ENCODE measurements at regions not wholly inside any gene's neighbourhood (a gene's known extent, or its start where the extent isn't known, plus 50 kb on each side); places are given as distances from the start of the nearest gene placed in this dataset.

- H3K36me3 ChIP-seq (ENCODE audit: insufficient read depth, low read length): no peaks in the 10 kb centered on the region
- H3F3A ChIP-seq (ENCODE audit: insufficient read depth, low read length, poor library complexity, severe bottlenecking): no peaks in the 10 kb centered on the region
- no peak overlapping the region for H3K4me3 ChIP-seq (ENCODE audit: low read length)
- no peaks in the 10 kb centered on the region for H3K9me2 ChIP-seq (ENCODE audit: insufficient read depth, low read length)
- H3K79me2 ChIP-seq (replicated peaks; ENCODE audit: insufficient read depth, low read length): no peaks in the 10 kb centered on the region
- no peaks in the 10 kb centered on the region for H3K9me3 ChIP-seq (ENCODE audit: low read length)
- no peaks in the 10 kb centered on the region for H3K27me3 ChIP-seq (ENCODE audit: insufficient read depth, low read depth, low read length)
- TF ChIP-seq CTCF (IDR thresholded peaks at IDR 0.05; ENCODE audit: poor library complexity, severe bottlenecking) (no peak), TAF1 (IDR thresholded peaks at IDR 0.05; ENCODE audit: low read depth) (no peak), RAD21 (conservative IDR thresholded peaks at IDR 0.05) (no peak), POLR2AphosphoS5 (IDR thresholded peaks at IDR 0.05) (no peak), EZH2 (IDR thresholded peaks at IDR 0.05; ENCODE audit: borderline replicate concordance, insufficient read depth, low read length, poor library complexity, severe bottlenecking) (no peak)
- no peaks in the 10 kb centered on the region for H4K20me1 ChIP-seq (ENCODE audit: insufficient read depth)
- no peak overlapping the region for H2AFZ ChIP-seq (ENCODE audit: low read depth, low read length)
- no peak overlapping the region for H3K9ac ChIP-seq (ENCODE audit: low read length)
- no peak overlapping the region for H3K27ac ChIP-seq (ENCODE audit: low read length)
- no peak overlapping the region for H3K4me2 ChIP-seq (ENCODE audit: low read length)
Observed at GRCh38 chr2:35292199-35292598, 1063.4 kb upstream of the CRIM1 start.

GRCh38 chr2:35281702-35282101 is 1073.9 kb upstream of the CRIM1 start:
- no peak overlapping the region for H3K4me3 ChIP-seq (ENCODE audit: low read length)

More at GRCh38 chr2:35281702-35282101, 1073.9 kb upstream of the CRIM1 start:
- TF ChIP-seq MXI1 (conservative IDR thresholded peaks at IDR 0.05; ENCODE audit: poor library complexity, severe bottlenecking) (no peak), REST (IDR thresholded peaks at IDR 0.05; ENCODE audit: borderline replicate concordance) (no peak)
- Histone ChIP-seq H3F3A (ENCODE audit: insufficient read depth, low read length, poor library complexity, severe bottlenecking) (no peaks in the 10 kb centered on the region), H3K27me3 (ENCODE audit: insufficient read depth, low read depth, low read length) (no peaks in the 10 kb centered on the region), H3K9me3 (ENCODE audit: low read length) (no peaks in the 10 kb centered on the region), H3K9ac (ENCODE audit: low read length) (no peak overlapping the region), H3K79me2 (replicated peaks; ENCODE audit: insufficient read depth, low read length) (no peaks in the 10 kb centered on the region), H3K9me2 (ENCODE audit: insufficient read depth, low read length) (no peaks in the 10 kb centered on the region), H2AFZ (ENCODE audit: low read depth, low read length) (no peak overlapping the region), H3K36me3 (ENCODE audit: insufficient read depth, low read length) (no peaks in the 10 kb centered on the region), H3K4me2 (ENCODE audit: low read length) (no peak overlapping the region), H3K27ac (ENCODE audit: low read length) (no peak overlapping the region), H4K20me1 (ENCODE audit: insufficient read depth) (no peaks in the 10 kb centered on the region)
